HG03280 (cell line): ENCODE measurements at regions not wholly inside any gene's neighbourhood (a gene's known extent, or its start where the extent isn't known, plus 50 kb on each side); places are given as distances from the start of the nearest gene placed in this dataset.

Experiments
- ATAC-seq: cut with Tn5 transposase; IDR thresholded peaks from one replicate; pipeline ENCODE4 v1.9.1; 2021; ENCODE audit warnings: mild to moderate bottlenecking, moderate library complexity; ENCODE audit not compliant: unreplicated experiment

- no peak for ATAC-seq
These were observed 146.2 kb downstream of the CRYBB2 start for GRCh38 chr22:25365491-25366261.

- ATAC-seq: no peak
These were observed 147.0 kb downstream of the CRYBB2 start for GRCh38 chr22:25366408-25366807.

- no peak for ATAC-seq
These were observed 147.5 kb downstream of the CRYBB2 start for GRCh38 chr22:25366876-25367466.

GRCh38 chr22:25367756-25368155 is 148.3 kb downstream of the CRYBB2 start:
- ATAC-seq: no peak

GRCh38 chr22:25368271-25368670 is 148.8 kb downstream of the CRYBB2 start:
- ATAC-seq: no peak

GRCh38 chr22:25369041-25369440 is 149.6 kb downstream of the CRYBB2 start:
- ATAC-seq: no peak

- no peak for ATAC-seq
These were observed 150.9 kb downstream of the CRYBB2 start for GRCh38 chr22:25370322-25370721.

- ATAC-seq: no peak
These were observed 152.7 kb downstream of the CRYBB2 start for GRCh38 chr22:25372000-25372595.

GRCh38 chr22:25373961-25374360 is 154.5 kb downstream of the CRYBB2 start:
- ATAC-seq: no peak

GRCh38 chr22:25374869-25375268 is 155.4 kb downstream of the CRYBB2 start:
- ATAC-seq: no peak

- ATAC-seq: no peak
These were observed 156.2 kb downstream of the CRYBB2 start for GRCh38 chr22:25375683-25376082.

- ATAC-seq: no peak
These were observed 158.3 kb downstream of the CRYBB2 start for GRCh38 chr22:25377699-25378098.

GRCh38 chr22:25380122-25380747 is 160.8 kb downstream of the CRYBB2 start:
- ATAC-seq: no peak

- no peak for ATAC-seq
These were observed 163.3 kb downstream of the CRYBB2 start for GRCh38 chr22:25382762-25383161.

- ATAC-seq: no peak
These were observed 163.9 kb downstream of the CRYBB2 start for GRCh38 chr22:25383278-25383820.

- no peak for ATAC-seq
These were observed 164.5 kb downstream of the CRYBB2 start for GRCh38 chr22:25383892-25384291.

- ATAC-seq: no peak
These were observed 167.1 kb downstream of the CRYBB2 start for GRCh38 chr22:25386538-25386884.

- no peak for ATAC-seq
These were observed 169.0 kb downstream of the CRYBB2 start for GRCh38 chr22:25388415-25388814.

- no peak for ATAC-seq
These were observed 169.6 kb downstream of the CRYBB2 start for GRCh38 chr22:25388866-25389540.

GRCh38 chr22:25389541-25389919 is 170.1 kb downstream of the CRYBB2 start:
- no peak for ATAC-seq
